NCI-H1092 treated with DMSO at 0.1 percent for 48 hours (cell line): ENCODE measurements at regions not wholly inside any gene's neighbourhood (a gene's known extent, or its start where the extent isn't known, plus 50 kb on each side); places are given as distances from the start of the nearest gene placed in this dataset.
A peak's percentile ranks its signal among the peaks of the same experiment; 100 is the strongest.

ENCODE experiments used
- DNase-seq: peaks from one replicate; lab custom pipeline; 2025; lab: John Stamatoyannopoulos, UW

GRCh38 chr13:44153496-44153895, 220.1 kb upstream of the SERP2 start:
- peak; percentile 35 for DNase-seq

GRCh38 chr13:44155422-44156293, 218.0 kb upstream of the SERP2 start:
- DNase-seq = peak; percentile 37

GRCh38 chr13:44156294-44156658, 217.3 kb upstream of the SERP2 start:
- DNase-seq = no peak

GRCh38 chr13:44157606-44158005, 216.0 kb upstream of the SERP2 start:
- DNase-seq = no peak

GRCh38 chr13:44158098-44158521, 215.5 kb upstream of the SERP2 start:
- no peak for DNase-seq

GRCh38 chr13:44158881-44159632, 214.6 kb upstream of the SERP2 start:
- DNase-seq = no peak

- no peak for DNase-seq
Measured at GRCh38 chr13:44159633-44160279, 213.9 kb upstream of the SERP2 start.

GRCh38 chr13:44160591-44161191, 212.9 kb upstream of the SERP2 start:
- DNase-seq = no peak

GRCh38 chr13:44163108-44163507, 210.5 kb upstream of the SERP2 start:
- DNase-seq = no peak

- DNase-seq = no peak
Measured at GRCh38 chr13:44165221-44165888, 208.3 kb upstream of the SERP2 start.

GRCh38 chr13:44165889-44166496, 207.6 kb upstream of the SERP2 start:
- DNase-seq = no peak

GRCh38 chr13:44169018-44169911, 204.4 kb upstream of the SERP2 start:
- DNase-seq = no peak

- no peak for DNase-seq
Measured at GRCh38 chr13:44170731-44171130, 202.9 kb upstream of the SERP2 start.

- DNase-seq = no peak
Measured at GRCh38 chr13:44171156-44171555, 202.5 kb upstream of the SERP2 start.

GRCh38 chr13:44171861-44172260, 201.8 kb upstream of the SERP2 start:
- no peak for DNase-seq

- no peak for DNase-seq
Measured at GRCh38 chr13:44172281-44172810, 201.3 kb upstream of the SERP2 start.

GRCh38 chr13:44174769-44175425, 198.7 kb upstream of the SERP2 start:
- DNase-seq = no peak

GRCh38 chr13:44176173-44176572, 197.5 kb upstream of the SERP2 start:
- no peak for DNase-seq

GRCh38 chr13:44180876-44181536, 192.6 kb upstream of the SERP2 start:
- no peak for DNase-seq
